ENCODE measurements at regions not wholly inside any gene's neighbourhood (a gene's known extent, or its start where the extent isn't known, plus 50 kb on each side); places are given as distances from the start of the nearest gene placed in this dataset.

GRCh38 chr2:23019476-23019875 is 365.5 kb upstream of the KLHL29 start:
- TF ChIP-seq CTCF (IDR thresholded peaks at IDR 0.05; ENCODE audit: low read depth, low read length): no peak
- no peak overlapping the region for H3K4me3 ChIP-seq (ENCODE audit: low read depth, low read length)

- no peak for TF ChIP-seq CTCF (IDR thresholded peaks at IDR 0.05; ENCODE audit: low read depth, low read length)
- H3K4me3 ChIP-seq (ENCODE audit: low read depth, low read length): no peak overlapping the region
These were observed 364.3 kb upstream of the KLHL29 start for GRCh38 chr2:23020659-23021058.

GRCh38 chr2:23021311-23022120 is 363.5 kb upstream of the KLHL29 start:
- no peak for TF ChIP-seq CTCF (IDR thresholded peaks at IDR 0.05; ENCODE audit: low read depth, low read length)
- H3K4me3 ChIP-seq (ENCODE audit: low read depth, low read length): no peak overlapping the region

GRCh38 chr2:23023722-23024121 is 361.3 kb upstream of the KLHL29 start:
- no peak overlapping the region for H3K4me3 ChIP-seq (ENCODE audit: low read depth, low read length)

GRCh38 chr2:23026671-23027070 is 358.3 kb upstream of the KLHL29 start:
- TF ChIP-seq CTCF (IDR thresholded peaks at IDR 0.05; ENCODE audit: low read depth, low read length): no peak
- no peak overlapping the region for H3K4me3 ChIP-seq (ENCODE audit: low read depth, low read length)

More at GRCh38 chr2:23023722-23024121, 361.3 kb upstream of the KLHL29 start:
- no peak for TF ChIP-seq CTCF (IDR thresholded peaks at IDR 0.05; ENCODE audit: low read depth, low read length)

- no peak for TF ChIP-seq CTCF (IDR thresholded peaks at IDR 0.05; ENCODE audit: low read depth, low read length)
- H3K4me3 ChIP-seq (ENCODE audit: low read depth, low read length): no peak overlapping the region
These were observed 357.6 kb upstream of the KLHL29 start for GRCh38 chr2:23027396-23027795.

GRCh38 chr2:23028106-23028505 is 356.9 kb upstream of the KLHL29 start:
- no peak overlapping the region for H3K4me3 ChIP-seq (ENCODE audit: low read depth, low read length)

More at GRCh38 chr2:23028106-23028505, 356.9 kb upstream of the KLHL29 start:
- no peak for TF ChIP-seq CTCF (IDR thresholded peaks at IDR 0.05; ENCODE audit: low read depth, low read length)
